Uterus (tissue), 3 donors: ENCODE measurements at regions not wholly inside any gene's neighbourhood (a gene's known extent, or its start where the extent isn't known, plus 50 kb on each side); places are given as distances from the start of the nearest gene placed in this dataset.

Experiments used
- DNase-seq, 2 donors: peaks; one replicate each; pipeline ENCODE4 v3.0.0-alpha.2; 2019 to 2020
- H3K27ac ChIP-seq, 2 donors: fragments of 200-600 bp; sonication (generic); 1 replicate in 1 of 2; 2 replicates in 1 of 2; pipeline ENCODE4 v1.5.1; 2016 to 2018
- H3K27me3 ChIP-seq, 2 donors: fragments of 200-600 bp; sonication (generic); one replicate each; pipeline ENCODE4 v1.5.1; 2018 to 2019; ENCODE audit warnings: control low read depth in 1 of 2
- H3K36me3 ChIP-seq, 2 donors: fragments of 200-600 bp; sonication (generic); one replicate each; pipeline ENCODE4 v1.5.1; 2019; ENCODE audit warnings: control low read depth in 1 of 2
- H3K4me1 ChIP-seq, 2 donors: fragments of 200-600 bp; sonication (generic); one replicate each; pipeline ENCODE4 v1.5.1; 2018 to 2019; ENCODE audit warnings: control low read depth in 1 of 2
- H3K4me3 ChIP-seq, 2 donors: fragments of 200-600 bp; sonication (generic); 1 replicate in 1 of 2; 2 replicates in 1 of 2; pipeline ENCODE4 v1.5.1; 2018 to 2019; ENCODE audit warnings: mild to moderate bottlenecking in 1 of 2
- H3K9me3 ChIP-seq, 2 donors: fragments of 200-600 bp; sonication (generic); one replicate each; pipeline ENCODE4 v1.5.1; 2019; ENCODE audit warnings: control low read depth in 1 of 2
- CTCF ChIP-seq, 4 experiments: fragments of 200-600 bp in 2 of 4; fragments of 450-650 bp in 2 of 4; sonication (generic) in 2 of 4; IDR thresholded peaks; one replicate each; pipeline ENCODE4 v1.5.1; 2016 to 2019; ENCODE audit warnings: antibody characterized with exemption in 4 of 4, mild to moderate bottlenecking in 2 of 4, moderate library complexity in 1 of 4
- POLR2A ChIP-seq, 2 donors: fragments of 450-650 bp; IDR thresholded peaks; one replicate each; pipeline ENCODE4 v1.6.1; 2016; ENCODE audit warnings: antibody characterized with exemption in 2 of 2, mild to moderate bottlenecking in 1 of 2, moderate library complexity in 1 of 2
- intact Hi-C: fragments of 100-400 bp; cut with DNase I; formaldehyde crosslinking; loops from one replicate; pipeline ENCODE4 v1.15.1; 2023; ENCODE audit warnings: low total_unique reads
- donor health status: DM: yes; HTN: yes; CAD: no.

GRCh38 chr5:158162026-158162425, 303.1 kb upstream of the CLINT1 start:
- H3K9me3 ChIP-seq = no peaks in the 10 kb centered on the region
- TF ChIP-seq POLR2A (IDR thresholded peaks at IDR 0.05) (no peak), CTCF (IDR thresholded peaks at IDR 0.05) (no peak)
- H3K36me3 ChIP-seq = no peaks in the 10 kb centered on the region
- H3K27ac ChIP-seq = no peak overlapping the region
- no peaks in the 10 kb centered on the region for H3K4me1 ChIP-seq
- no peak overlapping the region for H3K4me3 ChIP-seq
- intact Hi-C loops = no loop called here
- no peak for DNase-seq
- H3K27me3 ChIP-seq = no peaks in the 10 kb centered on the region

- Histone ChIP-seq H3K9me3 (no peaks in the 10 kb centered on the region), H3K27me3 (no peaks in the 10 kb centered on the region), H3K36me3 (no peaks in the 10 kb centered on the region), H3K27ac (no peak overlapping the region), H3K4me1 (peaks cover 0 to 3% of the 10 kb centered on the region in 2 donors), H3K4me3 (no peak overlapping the region)
- TF ChIP-seq CTCF (IDR thresholded peaks at IDR 0.05) = no peak
- no peak for TF ChIP-seq POLR2A (IDR thresholded peaks at IDR 0.05)
- intact Hi-C loops = no loop called here
- DNase-seq = no peak
These were observed 300.7 kb upstream of the CLINT1 start for GRCh38 chr5:158159621-158160020.

GRCh38 chr5:158155811-158156505, 297.0 kb upstream of the CLINT1 start:
- Histone ChIP-seq H3K27ac (no peak overlapping the region), H3K36me3 (no peaks in the 10 kb centered on the region), H3K4me1 (peaks cover 0 to 3% of the 10 kb centered on the region in 2 donors), H3K27me3 (no peaks in the 10 kb centered on the region), H3K9me3 (no peaks in the 10 kb centered on the region), H3K4me3 (no peak overlapping the region)
- no peak for DNase-seq
- TF ChIP-seq POLR2A (IDR thresholded peaks at IDR 0.05) = no peak
- TF ChIP-seq CTCF (IDR thresholded peaks at IDR 0.05) = no peak
- intact Hi-C loops = no loop called here

- H3K27ac ChIP-seq = no peak overlapping the region
- intact Hi-C loops = no loop called here
- TF ChIP-seq CTCF (IDR thresholded peaks at IDR 0.05) (no peak), POLR2A (IDR thresholded peaks at IDR 0.05) (no peak)
- H3K36me3 ChIP-seq = no peaks in the 10 kb centered on the region
- no peak overlapping the region for H3K4me3 ChIP-seq
- H3K4me1 ChIP-seq = peaks cover 0 to 3% of the 10 kb centered on the region in 2 donors
- H3K27me3 ChIP-seq = no peaks in the 10 kb centered on the region
- H3K9me3 ChIP-seq = no peaks in the 10 kb centered on the region
- no peak for DNase-seq
These were observed 296.1 kb upstream of the CLINT1 start for GRCh38 chr5:158155067-158155466.

- peak in 1 of 4 experiments; percentile 7 for TF ChIP-seq CTCF (IDR thresholded peaks at IDR 0.05)
- TF ChIP-seq POLR2A (IDR thresholded peaks at IDR 0.05) = no peak
- DNase-seq = peak; percentile 72 to 75
- H3K27me3 ChIP-seq = no peaks in the 10 kb centered on the region
- intact Hi-C loops = no loop called here
- H3K36me3 ChIP-seq = no peaks in the 10 kb centered on the region
- no peaks in the 10 kb centered on the region for H3K9me3 ChIP-seq
- H3K4me1 ChIP-seq = peaks cover 0 to 3% of the 10 kb centered on the region in 2 donors
- no peak overlapping the region for H3K27ac ChIP-seq
- no peak overlapping the region for H3K4me3 ChIP-seq
These were observed 295.5 kb upstream of the CLINT1 start for GRCh38 chr5:158154226-158155005.
